Fibroblast of lung (primary cell): ENCODE measurements at regions not wholly inside any gene's neighbourhood (a gene's known extent, or its start where the extent isn't known, plus 50 kb on each side); places are given as distances from the start of the nearest gene placed in this dataset.

ENCODE experiments used
- CTCF ChIP-seq, 2 donors: IDR thresholded peaks in 1 of 2; conservative IDR thresholded peaks in 1 of 2; 1 replicate in 1 of 2; 2 replicates in 1 of 2; pipeline ENCODE4 v1.5.1; 2011 to 2012; ENCODE audit warnings: low read length in 2 of 2, control low read depth in 1 of 2, inconsistent platforms in 1 of 2, low read depth in 1 of 2, mild to moderate bottlenecking in 1 of 2
- EZH2 ChIP-seq: IDR thresholded peaks from 2 replicates; pipeline ENCODE4 v1.5.1; 2012; ENCODE audit warnings: low read length, control low read depth, mild to moderate bottlenecking; ENCODE audit errors: missing control alignments

- TF ChIP-seq CTCF (conservative IDR thresholded peaks at IDR 0.05 in 1 of 2, IDR thresholded peaks at IDR 0.05 in 1 of 2; ENCODE audit: low read depth in 1 of 2, low read length in 2 of 2) (no peak), EZH2 (no peak)
Measured at GRCh38 chr5:112049738-112050137, 292.7 kb upstream of the NREP start.
